HUDEP-2 (cell line): ENCODE measurements at regions not wholly inside any gene's neighbourhood (a gene's known extent, or its start where the extent isn't known, plus 50 kb on each side); places are given as distances from the start of the nearest gene placed in this dataset.

Experiments used
- DNase-seq, 76 experiments: peaks; one replicate each; lab custom pipeline; 2025; ENCODE audit not compliant: unreplicated experiment in 76 of 76; lab: John Stamatoyannopoulos, UW

GRCh38 chr12:69123919-69124638, 115.3 kb upstream of the CPSF6 start:
- DNase-seq: no peak

DNA sequence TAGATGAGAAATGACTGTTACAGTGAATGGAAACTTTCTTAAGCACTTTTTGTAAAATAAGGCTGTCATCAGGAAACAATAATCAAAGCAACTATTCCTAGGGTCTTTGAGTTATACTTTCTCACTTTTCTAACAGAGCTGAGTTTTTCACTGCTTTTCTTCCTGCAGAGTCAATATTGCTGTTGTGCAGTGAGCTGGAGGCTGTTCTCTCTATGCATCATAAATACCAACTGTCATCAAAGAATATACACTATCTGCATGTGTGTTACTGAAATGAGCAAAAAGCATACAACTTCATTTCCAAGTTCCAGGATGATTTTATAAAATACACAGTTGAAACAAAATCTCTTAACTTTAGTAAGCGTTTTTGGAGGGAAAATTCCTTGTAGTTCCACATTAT, 110.4 kb upstream of the CPSF6 start:
- DNase-seq: no peak

DNA sequence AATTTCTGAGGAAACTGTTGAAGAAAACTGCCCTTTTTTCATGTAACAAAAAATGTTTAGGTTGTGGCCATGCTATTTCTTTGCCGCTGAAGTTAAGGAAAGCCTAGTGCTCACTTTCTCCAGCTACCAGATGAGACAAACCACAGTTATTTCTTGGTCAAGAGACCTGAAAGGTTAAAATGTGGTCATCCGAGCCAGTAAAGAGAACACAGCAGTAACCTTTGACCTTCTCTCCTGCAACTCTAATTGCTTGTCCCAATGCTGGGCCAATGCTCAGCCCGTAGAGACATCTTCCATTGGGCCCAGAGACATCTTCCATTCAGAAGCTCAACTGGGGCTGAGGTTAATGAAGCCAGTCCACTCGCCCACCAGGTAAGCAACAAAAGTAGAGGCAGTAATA, 109.8 kb upstream of the CPSF6 start:
- no peak for DNase-seq

DNA sequence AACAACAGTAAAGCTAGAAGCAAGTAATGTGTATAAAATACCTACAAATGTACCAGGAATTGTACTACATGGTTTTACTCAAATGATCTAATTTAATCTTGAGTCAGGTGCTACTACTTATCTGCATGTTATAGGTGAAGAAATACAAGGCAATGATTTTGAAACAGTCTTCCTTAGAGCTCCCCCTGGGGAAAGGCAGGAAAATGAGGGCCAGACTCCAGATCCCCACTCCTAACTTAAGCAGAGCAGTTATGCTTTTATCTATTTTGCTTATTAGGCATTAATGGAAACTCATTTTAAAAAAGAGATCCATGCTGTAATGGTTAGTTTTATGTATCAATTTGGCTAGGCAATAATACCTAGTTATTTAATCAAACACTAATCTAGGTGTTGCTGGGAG, 109.3 kb upstream of the CPSF6 start:
- DNase-seq: no peak

DNA sequence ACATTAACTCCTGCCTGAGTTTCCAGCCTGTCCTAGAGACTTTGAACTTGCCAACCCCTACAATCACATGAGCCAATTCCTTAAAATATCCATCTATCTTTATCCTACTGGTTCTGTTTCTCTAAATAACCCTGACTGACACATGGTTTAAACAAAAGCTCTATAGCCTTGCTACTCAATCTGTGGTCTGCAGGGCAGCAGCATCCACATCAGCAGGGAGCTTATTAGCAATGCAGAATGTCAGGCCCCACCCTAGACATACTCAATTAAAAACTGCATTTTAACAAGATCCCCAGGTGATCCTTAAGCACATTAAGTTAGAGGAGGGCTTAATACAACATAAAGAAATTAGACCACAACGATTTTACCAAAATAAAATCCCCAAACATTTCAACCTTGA, 108.3 kb upstream of the CPSF6 start:
- no peak for DNase-seq

DNA sequence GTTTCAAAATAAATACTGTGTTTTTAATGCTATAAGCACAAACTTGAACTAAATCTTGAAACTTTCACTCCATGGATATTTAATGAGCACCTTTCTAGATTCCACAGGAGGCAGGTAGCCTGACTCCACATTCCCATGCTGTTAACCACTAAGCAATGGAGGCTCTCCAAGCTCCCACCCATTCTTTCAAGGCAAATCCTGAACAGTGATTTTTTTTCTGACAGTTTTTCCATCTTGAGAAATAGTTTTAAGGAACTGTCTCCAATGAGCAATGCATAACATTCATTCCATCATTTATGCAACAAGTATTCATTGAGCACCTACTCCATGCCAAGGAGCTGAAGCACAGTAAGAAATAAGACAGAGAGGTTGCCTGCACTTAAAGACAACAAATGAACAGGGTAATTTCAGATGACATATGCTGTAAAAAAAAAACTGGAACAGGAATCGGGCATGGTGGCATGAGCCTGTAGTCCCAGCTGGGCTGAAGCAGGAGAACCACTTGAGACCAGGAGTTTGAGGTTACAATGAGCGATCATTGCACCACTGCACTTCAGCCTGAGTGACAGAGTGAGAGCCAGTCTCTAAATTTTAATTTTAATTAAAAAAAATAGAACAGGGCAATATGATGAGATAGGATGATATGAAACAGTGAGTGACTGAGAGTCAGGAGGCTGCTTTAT, 102.3 kb upstream of the CPSF6 start:
- DNase-seq: no peak

DNA sequence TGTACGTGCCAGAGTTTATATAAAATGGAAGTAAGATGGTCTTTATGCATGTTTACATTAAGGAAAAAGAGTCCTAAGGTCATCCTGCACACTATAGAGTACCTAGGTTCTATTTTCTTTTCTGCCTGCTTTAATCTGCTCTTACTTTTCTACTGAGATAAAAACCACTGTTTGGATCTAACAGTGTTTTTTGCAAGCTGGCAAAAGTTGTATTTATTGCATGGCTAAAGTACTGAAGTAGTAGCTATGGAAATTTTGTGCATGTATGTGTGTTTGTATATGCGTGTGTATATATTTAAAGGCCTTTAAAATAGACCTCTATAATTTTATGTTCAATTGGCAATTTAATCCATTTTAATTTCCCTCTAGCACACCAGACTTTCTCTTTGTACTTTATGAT, 98.3 kb upstream of the CPSF6 start:
- DNase-seq: no peak

DNA sequence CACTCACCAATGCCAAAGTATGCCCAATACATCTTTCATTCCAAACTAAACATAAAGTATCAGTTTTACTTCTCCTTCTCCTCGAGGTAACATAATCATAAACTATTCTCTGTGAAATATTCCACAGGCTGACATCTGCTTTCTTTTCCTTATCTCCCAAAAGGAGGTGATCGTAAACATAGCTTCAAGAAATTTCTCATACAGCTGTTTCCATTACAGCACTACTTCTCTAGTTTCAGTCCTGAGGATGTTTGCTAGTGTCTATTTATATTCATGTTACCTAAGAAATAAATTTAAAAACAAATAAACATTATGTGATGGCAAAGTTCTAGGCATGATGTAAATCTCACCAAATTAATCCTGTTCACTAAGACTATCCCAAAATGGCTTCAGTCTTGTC, 90.1 kb upstream of the CPSF6 start:
- no peak for DNase-seq

DNA sequence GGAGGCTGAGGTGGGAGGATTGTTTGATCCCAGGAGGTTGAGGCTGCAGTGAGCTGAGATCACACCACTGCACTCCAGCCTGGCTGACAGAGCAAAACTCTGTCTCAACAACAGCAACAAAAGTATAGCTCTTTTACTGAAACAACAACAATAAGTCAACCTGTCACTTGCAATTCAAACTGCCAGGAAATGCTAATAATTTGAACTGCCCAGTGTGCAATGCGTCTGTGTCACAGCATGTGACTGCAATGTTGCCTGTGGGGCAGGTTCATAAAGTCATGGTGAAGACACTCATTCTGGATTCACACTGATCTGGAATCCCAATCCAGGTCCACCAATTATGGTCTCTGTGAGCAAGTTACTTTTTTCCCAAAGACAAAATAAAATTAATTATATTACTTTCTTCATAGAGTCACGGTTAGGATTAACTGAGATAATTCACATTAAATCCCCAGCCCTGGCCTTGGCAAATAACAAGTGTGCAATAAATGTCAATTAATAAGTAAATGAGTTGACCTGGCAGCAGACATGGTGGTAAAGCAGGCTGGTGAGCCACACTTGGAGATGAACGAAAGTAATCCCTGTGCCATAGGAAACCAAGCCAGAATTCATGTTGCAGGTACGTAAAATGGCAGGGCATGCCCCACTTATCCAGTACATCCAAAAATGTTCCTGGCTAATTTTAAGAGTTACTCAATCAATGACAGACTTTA, 89.1 kb upstream of the CPSF6 start:
- no peak for DNase-seq

GRCh38 chr12:69150796-69151127, 88.6 kb upstream of the CPSF6 start:
- DNase-seq: no peak

DNA sequence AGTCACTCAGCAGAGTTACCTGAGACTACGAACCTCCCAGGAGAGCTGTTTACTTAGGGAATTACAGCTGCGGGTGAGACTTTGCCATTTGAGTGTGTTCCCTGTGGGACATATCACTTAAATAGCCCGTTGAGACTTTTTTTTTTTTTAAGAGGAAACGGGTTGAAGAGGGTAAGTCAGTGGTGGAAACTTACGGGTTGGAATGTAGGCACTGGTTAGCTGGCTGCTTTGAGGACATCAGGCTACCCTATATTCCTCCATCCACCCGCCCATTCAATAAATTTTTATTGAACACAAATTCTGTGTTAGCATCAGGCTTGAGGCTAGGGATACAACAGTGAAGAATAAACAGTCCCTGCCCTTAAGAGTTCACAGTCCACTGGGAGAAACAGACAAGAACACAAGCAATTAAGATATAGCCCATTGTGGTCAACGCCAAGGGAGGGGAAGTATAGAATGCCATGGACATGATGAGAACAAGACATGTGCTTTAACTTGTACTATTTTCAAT, 88.1 kb upstream of the CPSF6 start:
- no peak for DNase-seq

DNA sequence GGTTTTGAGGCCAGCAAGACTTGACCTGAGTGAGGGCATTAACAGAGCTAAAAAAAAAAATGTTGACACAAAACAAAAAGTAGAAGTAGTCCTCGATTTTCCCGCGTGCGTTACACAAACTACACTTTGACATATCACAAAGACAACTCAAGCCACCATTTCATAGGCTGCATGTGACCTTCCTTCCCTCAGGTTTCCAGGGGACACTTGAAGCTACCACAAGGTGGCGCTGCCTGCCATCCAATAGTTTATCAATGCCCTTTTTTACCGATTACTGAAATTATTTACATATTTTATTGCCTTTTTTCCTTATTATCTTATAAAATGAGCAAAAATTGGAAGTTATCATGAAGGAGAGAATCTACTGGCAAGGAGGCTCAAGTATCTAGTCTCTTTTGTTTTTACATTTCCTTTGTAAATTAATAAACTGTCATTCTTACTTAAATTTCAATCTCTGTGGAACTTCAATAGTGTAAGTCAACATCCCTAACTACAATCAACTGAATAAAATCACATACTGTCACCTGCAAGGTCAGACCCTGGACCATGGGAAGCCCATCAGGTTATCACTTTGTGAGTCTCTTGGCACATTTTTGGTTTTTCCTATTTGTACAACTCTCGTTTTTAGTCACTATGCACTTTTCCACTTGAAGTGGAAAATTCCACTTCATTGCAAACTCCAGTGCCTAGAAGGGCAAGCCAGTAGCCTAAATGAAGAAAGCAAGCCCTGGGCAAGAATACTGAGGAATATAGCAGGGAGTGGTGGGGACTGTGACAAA, 84.6 kb upstream of the CPSF6 start:
- peak in 62 of 76 experiments; percentile 2 to 67 (median 45) for DNase-seq

GRCh38 chr12:69157023-69157655, 82.2 kb upstream of the CPSF6 start:
- DNase-seq: peak in 74 of 76 experiments; percentile 12 to 86 (median 70)

GRCh38 chr12:69161829-69162228, 77.5 kb upstream of the CPSF6 start:
- DNase-seq: no peak

- DNase-seq: peak in 1 of 76 experiments; percentile 4
These were observed 75.5 kb upstream of the CPSF6 start for GRCh38 chr12:69163681-69164362.

DNA sequence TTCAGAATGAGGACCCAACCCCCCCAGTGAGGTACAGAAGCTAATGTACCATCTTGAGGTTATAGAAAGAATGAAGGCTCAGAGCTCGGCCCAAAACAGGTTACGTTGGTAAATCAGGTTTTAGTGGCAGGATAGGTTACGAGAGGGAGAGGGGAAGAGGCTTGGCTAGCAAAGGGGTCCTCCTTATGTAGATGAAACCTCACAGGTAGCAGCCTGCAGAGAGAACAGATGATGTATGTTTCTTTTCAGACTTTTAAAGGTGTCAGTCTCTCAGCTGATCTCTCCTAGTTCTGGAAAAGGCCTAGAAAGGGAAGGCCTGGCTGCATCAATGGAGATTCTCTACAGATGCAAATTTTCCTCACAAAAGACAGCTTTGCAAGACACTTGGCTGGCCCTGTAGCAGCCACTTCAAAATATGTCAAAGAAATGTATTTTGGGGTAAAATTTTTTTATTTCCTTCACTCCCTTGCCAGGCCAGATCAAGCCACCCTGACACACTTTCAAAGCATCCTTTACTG, 71.7 kb upstream of the CPSF6 start:
- no peak for DNase-seq

DNA sequence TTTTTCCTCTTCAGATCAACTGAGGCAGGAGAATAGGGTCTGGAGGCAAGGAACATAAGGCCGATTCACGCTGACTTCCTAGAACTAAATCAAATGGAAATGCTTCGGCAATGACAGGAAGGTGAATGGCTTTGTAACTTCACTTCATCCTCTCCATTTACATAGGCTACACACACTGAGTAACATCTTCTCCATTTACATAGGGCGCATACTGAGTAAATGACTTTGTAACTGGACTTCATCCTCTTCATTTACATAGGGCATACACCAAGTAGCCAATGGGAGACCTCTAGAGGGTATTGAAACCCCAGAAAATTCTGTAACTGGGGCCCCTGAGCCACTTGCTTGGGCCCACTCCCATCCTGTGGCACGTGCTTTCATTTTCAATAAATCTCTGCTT, 71.0 kb upstream of the CPSF6 start:
- DNase-seq: no peak

DNA sequence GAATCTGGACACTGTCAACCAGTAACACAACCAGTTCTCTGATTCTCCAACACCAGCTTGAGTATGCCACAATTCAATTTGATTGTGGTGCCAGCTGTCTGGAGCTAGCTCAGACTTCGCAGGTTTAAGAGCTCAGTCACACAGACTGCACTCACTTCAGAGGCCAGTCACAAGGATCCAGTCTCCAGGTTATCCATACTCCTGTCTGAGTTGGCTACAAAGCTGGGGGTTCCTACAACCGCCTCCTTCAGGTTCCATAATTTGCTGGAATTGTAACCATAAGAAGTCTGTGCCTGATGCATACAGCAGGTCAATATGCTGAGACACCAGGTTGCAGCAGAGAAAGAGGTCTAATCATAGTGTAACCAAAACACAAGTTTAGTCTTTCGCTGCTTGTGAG, 70.5 kb upstream of the CPSF6 start:
- no peak for DNase-seq

DNA sequence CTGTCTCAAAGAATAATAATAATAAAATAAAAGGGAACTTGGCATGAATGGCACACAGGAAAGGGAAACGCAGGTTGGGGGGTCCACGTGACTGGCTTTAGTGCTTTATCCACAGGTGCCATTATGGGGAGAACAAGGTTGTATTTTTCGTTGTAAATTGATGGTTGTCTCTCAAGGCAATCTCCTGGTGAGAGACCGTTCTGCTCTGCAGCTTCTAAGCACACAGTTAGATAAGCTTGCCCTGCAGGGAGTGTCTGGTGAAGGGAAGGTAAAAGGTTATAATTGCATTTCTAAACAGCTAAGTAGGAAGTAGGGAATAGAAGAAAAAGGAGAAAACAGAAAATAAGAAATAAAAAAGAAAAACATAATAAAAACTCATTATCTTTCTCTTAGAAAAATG, 69.1 kb upstream of the CPSF6 start:
- DNase-seq: no peak

DNA sequence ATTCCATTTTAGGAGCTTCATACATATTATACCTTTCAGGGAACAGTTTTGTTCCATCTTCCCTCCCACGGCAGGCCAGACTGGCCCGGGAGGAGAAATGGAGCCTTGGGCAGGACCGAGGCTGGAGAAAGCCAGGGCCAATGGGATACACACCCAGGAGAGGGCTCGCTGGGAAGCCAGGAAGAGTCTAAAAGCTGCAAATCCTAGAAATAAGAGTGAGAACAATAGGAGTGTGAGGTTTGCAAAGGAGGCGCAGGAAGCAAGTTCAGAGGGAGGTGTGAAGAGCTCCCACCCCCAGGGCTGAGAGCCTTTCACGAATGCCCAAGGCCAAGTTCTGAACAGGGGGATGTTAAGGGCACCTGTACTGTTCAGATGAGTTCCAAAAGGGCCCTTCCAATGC, 67.5 kb upstream of the CPSF6 start:
- DNase-seq: no peak
